CD4-positive, CD25-positive, alpha-beta regulatory T cell (primary cell): ENCODE measurements at regions not wholly inside any gene's neighbourhood (a gene's known extent, or its start where the extent isn't known, plus 50 kb on each side); places are given as distances from the start of the nearest gene placed in this dataset.
A peak's percentile ranks its signal among the peaks of the same experiment; 100 is the strongest.

ENCODE experiments used
- ATAC-seq, 2 donors: fragments of 150-1000 bp; cut with Tn5 transposase; one replicate each; pipeline ENCODE4 v1.10.0; 2021; ENCODE audit warnings: low read depth in 2 of 2, moderate number of reproducible peaks in 2 of 2, moderate library complexity in 1 of 2
- DNase-seq, 3 donors: peaks; one replicate each; pipeline versions ENCODE4 v3.0.0 to v3.0.0-alpha.2; 2012 to 2022; ENCODE audit warnings: mixed read lengths in 1 of 3
- H3K27ac ChIP-seq: one replicate; pipeline ENCODE4 v1.7.0; 2013; ENCODE audit warnings: mild to moderate bottlenecking, low read length; ENCODE audit not compliant: insufficient read depth, poor library complexity, severe bottlenecking
- H3K27me3 ChIP-seq: one replicate; pipeline ENCODE4 v1.7.0; 2013; ENCODE audit warnings: low read length; ENCODE audit not compliant: control insufficient read depth, insufficient read depth
- H3K36me3 ChIP-seq: one replicate; pipeline ENCODE4 v1.7.0; 2013; ENCODE audit warnings: mild to moderate bottlenecking, low read length, moderate library complexity; ENCODE audit not compliant: control insufficient read depth, insufficient read depth
- H3K4me1 ChIP-seq: 2 replicates; pipeline ENCODE4 v1.7.0; 2013; ENCODE audit warnings: mild to moderate bottlenecking, low read length; ENCODE audit not compliant: insufficient read depth, control insufficient read depth, poor library complexity, severe bottlenecking
- H3K4me3 ChIP-seq: one replicate; pipeline ENCODE4 v1.7.0; 2013; ENCODE audit warnings: low read depth, mild to moderate bottlenecking, low read length, moderate library complexity
- H3K9me3 ChIP-seq, 2 experiments: 1 replicate in 1 of 2; 2 replicates in 1 of 2; pipeline ENCODE4 v1.7.0; 2013; ENCODE audit warnings: low read length in 2 of 2, mild to moderate bottlenecking in 1 of 2, moderate library complexity in 1 of 2; ENCODE audit not compliant: control insufficient read depth in 2 of 2
- H3K27ac Mint-ChIP-seq, 3 donors: one replicate each; pipeline ENCODE4 v1.8.0; 2020 to 2022; ENCODE audit warnings: mild to moderate bottlenecking in 3 of 3, mixed read lengths in 3 of 3, moderate library complexity in 2 of 3
- H3K27me3 Mint-ChIP-seq: one replicate; pipeline ENCODE4 v1.8.0; 2022; ENCODE audit warnings: mild to moderate bottlenecking, mixed read lengths
- H3K36me3 Mint-ChIP-seq: one replicate; pipeline ENCODE4 v1.8.0; 2020; ENCODE audit warnings: mixed read lengths
- H3K4me1 Mint-ChIP-seq, 4 donors: one replicate each; pipeline ENCODE4 v1.8.0; 2020 to 2022; ENCODE audit warnings: mixed read lengths in 4 of 4, mild to moderate bottlenecking in 1 of 4
- H3K4me3 Mint-ChIP-seq, 4 donors: one replicate each; pipeline ENCODE4 v1.8.0; 2020 to 2022; ENCODE audit warnings: mild to moderate bottlenecking in 4 of 4, mixed read lengths in 4 of 4, moderate library complexity in 3 of 4
- H3K9me3 Mint-ChIP-seq, 7 donors: one replicate each; pipeline ENCODE4 v1.8.0; 2020 to 2022; ENCODE audit warnings: mixed read lengths in 7 of 7, mild to moderate bottlenecking in 3 of 7, moderate library complexity in 2 of 7

GRCh38 chr11:128196235-128196634, 391.1 kb downstream of the ETS1 start:
- H3K36me3 ChIP-seq: no peaks in the 10 kb centered on the region
- H3K27ac ChIP-seq: no peak overlapping the region
- H3K27me3 Mint-ChIP-seq: no peaks in the 10 kb centered on the region
- H3K4me1 ChIP-seq: peaks cover 7% of the 10 kb centered on the region
- no peak overlapping the region for H3K4me3 ChIP-seq
- no peak overlapping the region for H3K27ac Mint-ChIP-seq
- no peaks in the 10 kb centered on the region for H3K36me3 Mint-ChIP-seq
- H3K27me3 ChIP-seq: no peaks in the 10 kb centered on the region
- no peak overlapping the region for H3K4me3 Mint-ChIP-seq
- H3K4me1 Mint-ChIP-seq: peaks cover 4 to 16% (median 9%) of the 10 kb centered on the region in 4 donors
- DNase-seq (no peak), ATAC-seq (no peak)
- H3K9me3 ChIP-seq: no peaks in the 10 kb centered on the region
- peaks cover 0 to 1% (median 0%) of the 10 kb centered on the region in 7 donors for H3K9me3 Mint-ChIP-seq

- ATAC-seq: no peak
- H3K27ac ChIP-seq: no peak overlapping the region
- H3K4me3 ChIP-seq: no peak overlapping the region
- H3K36me3 ChIP-seq: no peaks in the 10 kb centered on the region
- no peaks in the 10 kb centered on the region for H3K27me3 ChIP-seq
- Mint-ChIP-seq H3K9me3 (peaks cover 0 to 1% (median 0%) of the 10 kb centered on the region in 7 donors), H3K27ac (no peak overlapping the region), H3K4me1 (peaks cover 4 to 15% (median 9%) of the 10 kb centered on the region in 4 donors), H3K4me3 (no peak overlapping the region), H3K27me3 (peaks cover 4% of the 10 kb centered on the region), H3K36me3 (no peaks in the 10 kb centered on the region)
- DNase-seq: no peak
- H3K9me3 ChIP-seq: no peaks in the 10 kb centered on the region
- peaks cover 7% of the 10 kb centered on the region for H3K4me1 ChIP-seq
These were observed 391.6 kb downstream of the ETS1 start for GRCh38 chr11:128195756-128196155.

- peaks cover 0 to 1% (median 0%) of the 10 kb centered on the region in 7 donors for H3K9me3 Mint-ChIP-seq
- H3K27ac Mint-ChIP-seq: peak overlapping the region in 1 of 3 donors; percentile 77
- H3K4me1 Mint-ChIP-seq: peaks cover 4 to 15% (median 9%) of the 10 kb centered on the region in 4 donors
- no peaks in the 10 kb centered on the region for H3K9me3 ChIP-seq
- DNase-seq: peak in 2 of 3 donors; percentile 42 to 71
- H3K27me3 ChIP-seq: no peaks in the 10 kb centered on the region
- H3K4me1 ChIP-seq: peaks cover 7% of the 10 kb centered on the region
- peak overlapping the region; percentile 33 for H3K4me3 ChIP-seq
- H3K27me3 Mint-ChIP-seq: peaks cover 5% of the 10 kb centered on the region
- peak overlapping the region in 2 of 4 donors; percentile 33 to 53 for H3K4me3 Mint-ChIP-seq
- no peaks in the 10 kb centered on the region for H3K36me3 ChIP-seq
- peak; percentile 62 to 72 for ATAC-seq
- no peak overlapping the region for H3K27ac ChIP-seq
- no peaks in the 10 kb centered on the region for H3K36me3 Mint-ChIP-seq
These were observed 392.2 kb downstream of the ETS1 start for GRCh38 chr11:128195057-128195751.

- Histone ChIP-seq H3K9me3 (no peaks in the 10 kb centered on the region), H3K27me3 (no peaks in the 10 kb centered on the region), H3K4me1 (peaks cover 7% of the 10 kb centered on the region), H3K36me3 (no peaks in the 10 kb centered on the region), H3K4me3 (no peak overlapping the region), H3K27ac (no peak overlapping the region)
- peaks cover 4 to 20% (median 9%) of the 10 kb centered on the region in 4 donors for H3K4me1 Mint-ChIP-seq
- no peaks in the 10 kb centered on the region for H3K36me3 Mint-ChIP-seq
- H3K27me3 Mint-ChIP-seq: peaks cover 5% of the 10 kb centered on the region
- H3K27ac Mint-ChIP-seq: no peak overlapping the region
- H3K9me3 Mint-ChIP-seq: peaks cover 0 to 1% (median 0%) of the 10 kb centered on the region in 7 donors
- DNase-seq (no peak), ATAC-seq (no peak)
- no peak overlapping the region for H3K4me3 Mint-ChIP-seq
These were observed 393.1 kb downstream of the ETS1 start for GRCh38 chr11:128194216-128194615.

GRCh38 chr11:128193615-128194014, 393.7 kb downstream of the ETS1 start:
- Mint-ChIP-seq H3K27me3 (peaks cover 5% of the 10 kb centered on the region), H3K4me3 (no peak overlapping the region), H3K27ac (no peak overlapping the region), H3K36me3 (no peaks in the 10 kb centered on the region), H3K9me3 (peaks cover 0 to 1% (median 0%) of the 10 kb centered on the region in 7 donors), H3K4me1 (peaks cover 4 to 20% (median 9%) of the 10 kb centered on the region in 4 donors)
- Histone ChIP-seq H3K4me3 (no peak overlapping the region), H3K9me3 (no peaks in the 10 kb centered on the region), H3K27me3 (no peaks in the 10 kb centered on the region), H3K4me1 (peaks cover 7% of the 10 kb centered on the region), H3K27ac (no peak overlapping the region), H3K36me3 (no peaks in the 10 kb centered on the region)
- ATAC-seq (no peak), DNase-seq (no peak)

GRCh38 chr11:128190312-128190711, 397.0 kb downstream of the ETS1 start:
- DNase-seq (no peak), ATAC-seq (no peak)
- Mint-ChIP-seq H3K4me1 (peaks cover 4 to 18% (median 8%) of the 10 kb centered on the region in 4 donors), H3K27me3 (peaks cover 5% of the 10 kb centered on the region), H3K27ac (peak overlapping the region in 1 of 3 donors; percentile 72), H3K36me3 (peaks cover 5% of the 10 kb centered on the region), H3K4me3 (no peak overlapping the region), H3K9me3 (peaks cover 0 to 9% (median 1%) of the 10 kb centered on the region in 7 donors)
- Histone ChIP-seq H3K9me3 (peaks cover 0 to 4% of the 10 kb centered on the region in 2 experiments), H3K36me3 (no peaks in the 10 kb centered on the region), H3K27me3 (no peaks in the 10 kb centered on the region), H3K4me1 (peaks cover 5% of the 10 kb centered on the region), H3K4me3 (no peak overlapping the region), H3K27ac (no peak overlapping the region)

- peaks cover under 1% of the 10 kb centered on the region for H3K4me1 ChIP-seq
- no peak overlapping the region for H3K4me3 ChIP-seq
- H3K27ac ChIP-seq: no peak overlapping the region
- H3K27me3 ChIP-seq: no peaks in the 10 kb centered on the region
- DNase-seq (no peak), ATAC-seq (no peak)
- peaks cover under 1 to 13% (median 4%) of the 10 kb centered on the region in 4 donors for H3K4me1 Mint-ChIP-seq
- H3K27ac Mint-ChIP-seq: peak overlapping the region in 1 of 3 donors; percentile 31
- peaks cover 5% of the 10 kb centered on the region for H3K36me3 Mint-ChIP-seq
- peaks cover 5% of the 10 kb centered on the region for H3K27me3 Mint-ChIP-seq
- peaks cover 3 to 4% of the 10 kb centered on the region in 2 experiments for H3K9me3 ChIP-seq
- H3K9me3 Mint-ChIP-seq: peaks cover 0 to 13% (median 4%) of the 10 kb centered on the region in 7 donors
- H3K36me3 ChIP-seq: no peaks in the 10 kb centered on the region
- peak overlapping the region in 1 of 4 donors; percentile 12 for H3K4me3 Mint-ChIP-seq
These were observed 397.5 kb downstream of the ETS1 start for GRCh38 chr11:128189823-128190222.
